T-helper 2 cell treated with Interferon-gamma antibody and Interleukin-4, amounts not matched to agents 100 ng/mL and 5 ng/mL, for 36 hours (primary cell): ENCODE measurements at regions not wholly inside any gene's neighbourhood (a gene's known extent, or its start where the extent isn't known, plus 50 kb on each side); places are given as distances from the start of the nearest gene placed in this dataset.

Source experiments
- intact Hi-C: fragments of 100-400 bp; cut with micrococcal nuclease; formaldehyde crosslinking; loops from one replicate; pipeline ENCODE4 v1.15.1; 2023

GRCh38 chr5:5025098-5025773 is 114.9 kb upstream of the ADAMTS16 start:
- intact Hi-C loops, result no loop called here

GRCh38 chr5:5025774-5026408 is 114.2 kb upstream of the ADAMTS16 start:
- intact Hi-C loops, result no loop called here

- intact Hi-C loops, result no loop called here
Measured at GRCh38 chr5:5026409-5026785, 113.7 kb upstream of the ADAMTS16 start.

- intact Hi-C loops, result no loop called here
Measured at GRCh38 chr5:5031665-5032064, 108.5 kb upstream of the ADAMTS16 start.

- intact Hi-C loops, result no loop called here
Measured at GRCh38 chr5:5037674-5038073, 102.5 kb upstream of the ADAMTS16 start.

- intact Hi-C loops, result no loop called here
Measured at GRCh38 chr5:5039918-5040317, 100.2 kb upstream of the ADAMTS16 start.

GRCh38 chr5:5040712-5041111 is 99.4 kb upstream of the ADAMTS16 start:
- intact Hi-C loops, result no loop called here

- intact Hi-C loops, result no loop called here
Measured at GRCh38 chr5:5042806-5043205, 97.3 kb upstream of the ADAMTS16 start.

GRCh38 chr5:5043346-5043745 is 96.8 kb upstream of the ADAMTS16 start:
- intact Hi-C loops, result no loop called here

GRCh38 chr5:5044247-5044840 is 95.8 kb upstream of the ADAMTS16 start:
- intact Hi-C loops, result no loop called here

GRCh38 chr5:5046680-5047502 is 93.2 kb upstream of the ADAMTS16 start:
- intact Hi-C loops, result no loop called here

GRCh38 chr5:5050801-5051200 is 89.3 kb upstream of the ADAMTS16 start:
- intact Hi-C loops, result no loop called here

GRCh38 chr5:5055712-5056111 is 84.4 kb upstream of the ADAMTS16 start:
- intact Hi-C loops, result no loop called here

- intact Hi-C loops, result no loop called here
Measured at GRCh38 chr5:5061836-5062235, 78.3 kb upstream of the ADAMTS16 start.

GRCh38 chr5:5062525-5063302 is 77.4 kb upstream of the ADAMTS16 start:
- intact Hi-C loops, result no loop called here

GRCh38 chr5:5063533-5063953 is 76.6 kb upstream of the ADAMTS16 start:
- intact Hi-C loops, result no loop called here

GRCh38 chr5:5065472-5065871 is 74.7 kb upstream of the ADAMTS16 start:
- intact Hi-C loops, result no loop called here

GRCh38 chr5:5066276-5067186 is 73.6 kb upstream of the ADAMTS16 start:
- intact Hi-C loops, result no loop called here

- intact Hi-C loops, result no loop called here
Measured at GRCh38 chr5:5069851-5070250, 70.3 kb upstream of the ADAMTS16 start.

GRCh38 chr5:5071554-5071953 is 68.6 kb upstream of the ADAMTS16 start:
- intact Hi-C loops, result no loop called here
